ENCODE measurements at regions not wholly inside any gene's neighbourhood (a gene's known extent, or its start where the extent isn't known, plus 50 kb on each side); places are given as distances from the start of the nearest gene placed in this dataset.
"Not testable (repeated sequence)": the region's sequence is repeated elsewhere in the genome, so short reads cannot be mapped to it uniquely, and the experiment has no call there.

DNA sequence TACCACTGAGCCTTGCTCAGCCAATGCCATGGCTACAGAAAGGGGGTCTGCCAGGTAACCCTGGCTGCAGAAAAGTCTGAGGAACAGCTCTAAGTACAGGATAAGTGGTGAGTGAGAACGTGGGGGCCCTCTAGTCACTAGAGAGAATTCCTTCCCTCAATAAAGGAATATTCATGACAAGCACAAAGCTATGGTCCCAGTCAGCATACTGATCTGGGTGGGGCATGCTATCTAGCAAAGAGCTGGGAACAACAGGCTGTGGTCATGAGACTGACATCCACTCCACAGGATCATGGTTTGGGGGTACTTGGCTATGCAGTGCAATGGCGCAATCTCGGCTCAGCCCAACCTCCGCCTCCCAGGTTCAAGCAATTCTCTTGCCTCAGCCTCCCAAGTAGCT lies 140.4 kb downstream of the MTHFS start:
- no peak for DNase-seq
- TF ChIP-seq GATA1 (IDR thresholded peaks at IDR 0.05; ENCODE audit: low read depth, low read length) (no peak), POLR2A (IDR thresholded peaks at IDR 0.05; ENCODE audit: low read length) (no peak)

DNA sequence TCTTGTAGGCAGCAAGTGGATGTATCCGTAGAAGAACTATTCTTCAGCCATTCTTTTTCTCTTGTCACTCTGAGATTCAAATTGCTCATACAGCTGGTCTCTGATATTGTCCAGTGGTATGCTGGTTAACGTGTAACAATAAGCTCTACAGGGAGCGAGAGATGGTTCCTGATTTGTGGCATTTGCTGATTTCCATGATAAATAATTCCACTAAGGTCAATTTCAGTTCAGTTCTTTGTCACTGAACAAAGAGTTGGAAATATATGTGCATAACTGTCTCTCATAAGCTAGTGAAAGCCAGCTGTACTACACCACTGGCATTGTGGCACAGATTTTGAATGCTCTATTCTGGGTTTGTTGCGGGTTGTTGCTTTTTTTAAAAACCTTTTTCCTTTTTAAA lies 131.7 kb downstream of the MTHFS start:
- TF ChIP-seq GATA1 (IDR thresholded peaks at IDR 0.05; ENCODE audit: low read depth, low read length) (no peak), POLR2A (IDR thresholded peaks at IDR 0.05; ENCODE audit: low read length) (no peak)
- DNase-seq = no peak

DNA sequence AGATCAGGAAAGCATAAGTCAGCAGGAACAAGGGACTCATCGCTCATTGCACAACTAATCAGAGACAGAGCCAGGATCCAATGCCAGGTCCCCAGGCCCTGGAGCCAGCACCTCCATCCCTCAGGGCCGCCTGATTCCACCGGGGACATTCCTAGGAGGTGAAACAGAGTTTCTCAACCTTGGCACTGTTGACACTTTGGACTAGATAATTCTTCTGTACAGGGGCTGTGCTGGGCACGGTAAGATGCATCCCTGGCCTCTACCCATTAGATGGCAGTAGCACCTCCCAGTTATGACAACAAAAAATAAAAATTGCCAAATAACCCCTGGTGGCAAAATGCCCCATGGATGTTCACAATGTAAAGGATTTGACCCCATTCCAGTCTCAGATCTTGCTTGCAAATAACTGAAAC lies 127.7 kb downstream of the MTHFS start:
- peak; percentile 10 to 20 for DNase-seq
- TF ChIP-seq POLR2A (IDR thresholded peaks at IDR 0.05; ENCODE audit: low read length) (no peak), GATA1 (IDR thresholded peaks at IDR 0.05; ENCODE audit: low read depth, low read length) (no peak)

DNA sequence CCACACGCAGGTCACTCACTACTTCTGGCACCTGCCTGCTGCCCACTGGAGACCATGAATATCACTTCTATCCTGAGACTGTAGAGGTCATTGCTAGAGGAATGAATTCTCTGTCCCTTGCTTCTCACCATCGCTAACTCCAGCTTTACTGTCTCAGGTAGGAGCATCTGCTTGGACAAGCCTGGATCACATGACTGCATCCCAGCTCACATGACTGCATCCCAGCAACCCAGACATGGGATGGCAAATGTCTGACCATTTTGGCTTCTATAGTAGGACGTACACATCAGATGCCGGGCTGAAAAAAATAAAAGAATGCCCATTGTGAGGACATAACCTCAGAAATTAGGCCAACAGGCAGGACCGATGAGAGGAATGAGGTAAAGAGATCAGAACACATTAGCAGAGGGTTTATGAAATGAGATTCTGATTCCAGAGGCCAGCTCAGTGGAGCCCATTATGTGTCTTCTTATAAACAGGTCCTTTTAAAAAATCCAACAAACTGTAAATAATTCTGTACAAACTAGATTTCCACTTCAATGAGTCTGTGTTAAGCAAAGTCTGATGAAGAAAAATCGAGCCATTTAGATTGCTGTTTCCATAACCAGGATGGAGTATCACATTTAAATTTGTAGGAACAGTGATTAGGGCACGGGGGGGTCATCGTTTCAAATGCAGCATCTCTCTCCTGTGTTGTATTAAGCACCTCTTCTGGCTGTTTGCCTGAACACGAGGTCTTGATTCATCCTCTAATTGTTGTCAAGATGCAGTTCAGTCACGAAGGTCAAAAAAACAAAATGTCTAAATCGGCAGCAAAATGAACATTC lies 126.7 kb downstream of the MTHFS start:
- TF ChIP-seq GATA1 (IDR thresholded peaks at IDR 0.05; ENCODE audit: low read depth, low read length) (no peak), POLR2A (IDR thresholded peaks at IDR 0.05; ENCODE audit: low read length) (no peak)
- no peak for DNase-seq

DNA sequence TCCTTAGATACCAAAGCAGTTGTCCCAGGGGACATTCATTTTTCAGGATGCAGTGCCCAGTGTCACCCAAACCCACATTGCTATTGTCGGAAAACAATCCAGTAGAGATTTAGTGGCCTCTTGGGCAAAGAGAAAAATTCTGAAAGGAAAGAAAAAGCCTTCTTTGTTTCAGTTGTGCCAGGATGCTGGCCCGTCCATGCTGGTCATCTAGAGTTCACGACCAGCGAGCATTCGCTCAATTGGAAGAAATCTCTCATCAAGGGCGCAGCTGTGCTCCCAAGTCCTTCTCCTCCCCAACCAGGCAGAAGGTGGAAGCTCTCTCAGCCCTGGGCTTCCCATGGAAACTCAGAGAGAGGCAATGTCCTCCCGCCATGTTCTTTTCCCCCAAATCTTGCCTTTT lies 123.7 kb downstream of the MTHFS start:
- no peak for DNase-seq
- no peak for TF ChIP-seq GATA1 (IDR thresholded peaks at IDR 0.05; ENCODE audit: low read depth, low read length)
- TF ChIP-seq POLR2A (IDR thresholded peaks at IDR 0.05; ENCODE audit: low read length) = no peak

DNA sequence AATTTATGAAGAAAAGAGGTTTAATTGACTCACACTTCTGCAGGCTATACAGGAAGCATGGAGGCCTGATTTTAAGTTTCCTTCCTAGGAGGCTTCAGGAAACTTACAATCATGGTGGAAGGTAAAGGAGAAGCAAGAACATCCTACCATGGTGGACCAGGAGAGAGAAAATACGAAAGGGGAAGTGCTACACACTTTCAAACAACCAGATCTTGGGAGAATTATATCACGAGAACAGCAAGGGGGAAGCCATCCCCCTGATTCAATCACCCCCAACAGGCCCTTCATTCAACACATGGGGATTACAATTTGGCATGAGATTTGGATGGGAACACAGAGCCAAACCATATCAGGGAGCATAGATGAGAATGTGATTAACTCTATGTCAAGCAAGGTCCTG lies 121.0 kb downstream of the MTHFS start:
- no peak for DNase-seq

DNA sequence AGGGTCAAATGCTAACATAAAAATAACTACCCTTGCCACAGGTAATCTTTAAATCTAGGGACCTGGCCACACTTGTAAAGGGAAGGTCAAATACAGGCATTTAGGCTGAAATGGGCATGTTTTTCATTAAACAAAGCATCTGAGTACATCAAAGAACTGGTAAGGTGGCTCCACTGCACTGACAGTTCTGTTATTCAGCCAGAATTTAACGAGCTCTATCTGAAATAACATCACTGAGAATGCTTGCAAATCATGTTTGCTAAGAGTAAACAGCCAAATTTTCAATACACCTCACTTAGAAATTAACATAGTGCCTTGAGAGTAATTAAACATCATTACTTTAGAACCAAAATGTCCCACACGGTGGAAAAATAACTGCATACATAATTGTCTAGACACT lies 118.9 kb downstream of the MTHFS start:
- TF ChIP-seq GATA1 (IDR thresholded peaks at IDR 0.05; ENCODE audit: low read depth, low read length) = no peak
- DNase-seq = no peak

More for the DNA sequence above, 121.0 kb downstream of the MTHFS start:
- TF ChIP-seq POLR2A (IDR thresholded peaks at IDR 0.05; ENCODE audit: low read length) (no peak), GATA1 (IDR thresholded peaks at IDR 0.05; ENCODE audit: low read depth, low read length) (no peak)

DNA sequence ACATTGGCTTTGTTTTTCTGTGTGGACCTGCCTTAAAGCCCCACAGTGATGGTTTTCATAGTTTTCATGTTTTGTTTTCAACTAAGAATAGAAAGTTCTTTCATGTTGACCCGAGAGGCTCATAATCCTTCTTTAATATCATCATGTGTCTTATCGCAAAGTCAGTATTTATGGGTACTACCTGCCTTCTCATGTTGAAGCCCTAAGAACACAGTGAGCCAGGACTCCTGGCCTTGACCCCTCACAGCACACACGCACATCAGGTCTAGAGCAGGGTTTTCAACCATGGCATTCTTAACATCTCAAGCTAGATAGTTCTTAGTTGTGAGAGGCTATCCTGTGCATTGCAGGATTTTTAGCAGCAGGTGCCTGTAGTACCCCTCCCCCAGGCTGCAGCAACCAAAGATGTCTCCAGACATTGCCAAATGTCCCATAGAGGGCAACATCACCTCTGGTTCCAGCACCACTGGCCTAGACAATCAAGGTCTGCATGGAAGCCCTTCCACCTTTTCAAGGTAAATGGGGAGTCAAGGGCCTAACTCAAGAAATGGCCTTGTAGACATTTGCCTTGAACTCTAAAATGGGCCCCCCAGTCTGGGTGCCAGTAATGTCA lies 118.3 kb downstream of the MTHFS start:
- TF ChIP-seq POLR2A (IDR thresholded peaks at IDR 0.05; ENCODE audit: low read length) = no peak
- TF ChIP-seq GATA1 (IDR thresholded peaks at IDR 0.05; ENCODE audit: low read depth, low read length) = no peak
- DNase-seq = no peak

DNA sequence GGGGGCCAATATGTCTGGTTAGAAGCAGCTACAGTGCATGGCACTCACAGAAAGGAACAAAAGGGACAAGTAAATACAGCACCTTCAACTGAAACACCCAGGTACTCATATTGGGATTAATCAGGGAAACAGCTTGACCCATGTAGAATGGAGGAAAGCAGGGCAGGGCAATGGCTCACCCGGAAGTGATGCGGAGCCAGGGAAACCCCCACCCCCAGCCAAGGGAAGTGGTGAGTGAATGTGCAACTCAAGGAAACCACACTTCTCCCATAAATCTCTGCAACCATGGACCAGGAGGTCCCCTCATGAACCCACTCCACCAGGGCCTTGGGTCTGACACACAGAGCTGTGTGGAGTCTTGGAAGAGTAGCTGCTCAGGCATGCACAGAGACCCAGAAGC lies 117.1 kb downstream of the MTHFS start:
- TF ChIP-seq GATA1 (IDR thresholded peaks at IDR 0.05; ENCODE audit: low read depth, low read length) (no peak), POLR2A (IDR thresholded peaks at IDR 0.05; ENCODE audit: low read length) (no peak)
- no peak for DNase-seq

DNA sequence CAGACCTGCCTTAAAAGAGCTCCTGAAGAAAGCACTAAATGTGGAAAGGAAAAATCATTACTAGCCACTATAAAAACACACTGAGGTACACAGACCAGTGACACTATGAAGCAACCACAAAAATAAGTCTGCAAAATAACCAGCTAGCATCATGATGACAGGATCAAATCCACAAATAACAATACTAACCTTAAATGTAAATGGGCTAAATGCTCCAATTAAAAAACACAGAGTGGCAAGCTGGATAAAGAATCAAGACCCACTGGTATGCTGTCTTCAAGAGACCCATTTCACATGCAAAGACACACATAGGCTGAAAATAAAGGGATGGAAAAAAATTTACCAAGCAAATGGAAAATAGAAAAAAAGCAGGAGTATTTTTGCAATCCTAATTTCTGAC lies 114.5 kb downstream of the MTHFS start:
- DNase-seq = not testable (repeated sequence)
